SU-DHL-6 (cell line): ENCODE measurements at regions not wholly inside any gene's neighbourhood (a gene's known extent, or its start where the extent isn't known, plus 50 kb on each side); places are given as distances from the start of the nearest gene placed in this dataset.
"Not testable (repeated sequence)": the region's sequence is repeated elsewhere in the genome, so short reads cannot be mapped to it uniquely, and the experiment has no call there.

ENCODE experiments used
- EZH2phosphoT487 ChIP-seq: fragments of 200-600 bp; sonication (generic), shearing (Covaris generic); conservative IDR thresholded peaks from 2 replicates; pipeline ENCODE4 v1.6.1; 2018; ENCODE audit warnings: mild to moderate bottlenecking, antibody characterized with exemption, low read length, moderate library complexity, mixed read lengths
- TF ChIP-seq, protein P1 (sequence below): fragments of 200-600 bp; sonication (generic); IDR thresholded peaks from one replicate; pipeline ENCODE4 v1.5.1; 2017; ENCODE audit warnings: antibody characterized with exemption, mild to moderate bottlenecking, low read length, moderate library complexity; ENCODE audit not compliant: insufficient read depth, poor library complexity, severe bottlenecking

DNA sequence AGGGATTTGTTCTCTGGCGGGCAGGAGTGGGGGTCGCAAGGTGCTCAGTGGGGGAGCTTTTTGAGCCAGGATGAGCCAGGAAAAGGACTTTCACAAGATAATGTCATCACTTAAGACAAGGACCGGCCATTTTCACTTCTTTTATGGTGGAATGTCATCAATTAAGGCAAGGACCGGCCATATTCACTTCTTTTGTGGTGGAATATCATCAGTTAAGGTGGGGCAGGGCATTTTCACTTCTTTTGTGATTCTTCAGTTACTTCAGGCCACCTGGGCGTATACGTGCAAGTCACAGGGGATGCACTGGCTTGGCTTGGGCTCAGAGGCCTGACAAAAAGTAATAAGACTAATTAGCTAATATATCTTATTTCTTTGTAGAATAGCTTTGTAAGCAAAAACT lies 252.1 kb upstream of the TYRP1 start:
- TF ChIP-seq, protein P1, sequence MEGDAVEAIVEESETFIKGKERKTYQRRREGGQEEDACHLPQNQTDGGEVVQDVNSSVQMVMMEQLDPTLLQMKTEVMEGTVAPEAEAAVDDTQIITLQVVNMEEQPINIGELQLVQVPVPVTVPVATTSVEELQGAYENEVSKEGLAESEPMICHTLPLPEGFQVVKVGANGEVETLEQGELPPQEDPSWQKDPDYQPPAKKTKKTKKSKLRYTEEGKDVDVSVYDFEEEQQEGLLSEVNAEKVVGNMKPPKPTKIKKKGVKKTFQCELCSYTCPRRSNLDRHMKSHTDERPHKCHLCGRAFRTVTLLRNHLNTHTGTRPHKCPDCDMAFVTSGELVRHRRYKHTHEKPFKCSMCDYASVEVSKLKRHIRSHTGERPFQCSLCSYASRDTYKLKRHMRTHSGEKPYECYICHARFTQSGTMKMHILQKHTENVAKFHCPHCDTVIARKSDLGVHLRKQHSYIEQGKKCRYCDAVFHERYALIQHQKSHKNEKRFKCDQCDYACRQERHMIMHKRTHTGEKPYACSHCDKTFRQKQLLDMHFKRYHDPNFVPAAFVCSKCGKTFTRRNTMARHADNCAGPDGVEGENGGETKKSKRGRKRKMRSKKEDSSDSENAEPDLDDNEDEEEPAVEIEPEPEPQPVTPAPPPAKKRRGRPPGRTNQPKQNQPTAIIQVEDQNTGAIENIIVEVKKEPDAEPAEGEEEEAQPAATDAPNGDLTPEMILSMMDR, result not testable (repeated sequence)
- TF ChIP-seq EZH2phosphoT487, result not testable (repeated sequence)
